ENCODE measurements at regions not wholly inside any gene's neighbourhood (a gene's known extent, or its start where the extent isn't known, plus 50 kb on each side); places are given as distances from the start of the nearest gene placed in this dataset.

- no peak for TF ChIP-seq POLR2A (IDR thresholded peaks at IDR 0.05; ENCODE audit: low read depth, low read length)
- TF ChIP-seq POLR2AphosphoS5 (IDR thresholded peaks at IDR 0.05; ENCODE audit: low read depth, low read length) = no peak
Observed at GRCh38 chr14:97712471-97712870, 915.3 kb downstream of the VRK1 start.

All from GM12891 (cell line).